ENCODE measurements at regions not wholly inside any gene's neighbourhood (a gene's known extent, or its start where the extent isn't known, plus 50 kb on each side); places are given as distances from the start of the nearest gene placed in this dataset.

- DNase-seq (ENCODE audit: low read depth), result no peak
These were observed 51.0 kb upstream of the RGS8 start for GRCh38 chr1:182735343-182735742.

- DNase-seq (ENCODE audit: low read depth), result peak; percentile 32
These were observed 50.0 kb upstream of the NPL start for GRCh38 chr1:182739545-182739944.

Measured in Daoy (cell line).